Heart left ventricle (tissue), 16 donors: ENCODE measurements at regions not wholly inside any gene's neighbourhood (a gene's known extent, or its start where the extent isn't known, plus 50 kb on each side); places are given as distances from the start of the nearest gene placed in this dataset.
A peak's percentile ranks its signal among the peaks of the same experiment; 100 is the strongest.

Experiments
- ATAC-seq, 4 donors: fragments of 200-7000 bp; cut with Tn5 transposase; one replicate each; pipeline ENCODE4 v1.9.1; 2020 to 2022; ENCODE audit warnings: moderate library complexity in 4 of 4, mild to moderate bottlenecking in 3 of 4, moderate number of reproducible peaks in 1 of 4
- DNase-seq, 5 donors: peaks; one replicate each; pipeline ENCODE4 v3.0.0-alpha.2; 2020
- H3K27ac ChIP-seq, 12 donors: fragments of 200-600 bp; sonication (generic) in 4 of 12; one replicate each; pipeline versions ENCODE4 v1.5.0 to v1.8.0; 2016 to 2022; ENCODE audit warnings: mild to moderate bottlenecking in 2 of 12
- H3K27me3 ChIP-seq, 9 donors: fragments of 200-600 bp; sonication (generic) in 2 of 9; one replicate each; pipeline versions ENCODE4 v1.5.1 to v1.8.0; 2016 to 2022; ENCODE audit warnings: mild to moderate bottlenecking in 3 of 9
- H3K36me3 ChIP-seq, 9 donors: fragments of 200-600 bp; sonication (generic) in 2 of 9; one replicate each; pipeline versions ENCODE4 v1.5.0 to v1.8.0; 2018 to 2022; ENCODE audit warnings: mild to moderate bottlenecking in 2 of 9
- H3K4me1 ChIP-seq, 12 donors: fragments of 200-600 bp; sonication (generic) in 4 of 12; one replicate each; pipeline versions ENCODE4 v1.5.0 to v1.8.0; 2016 to 2022; ENCODE audit warnings: mild to moderate bottlenecking in 3 of 12
- H3K4me3 ChIP-seq, 12 donors: fragments of 200-600 bp; sonication (generic) in 4 of 12; one replicate each; pipeline versions ENCODE4 v1.5.0 to v1.8.0; 2017 to 2022; ENCODE audit warnings: mild to moderate bottlenecking in 9 of 12, moderate library complexity in 4 of 12
- H3K9me3 ChIP-seq, 12 donors: fragments of 200-600 bp; sonication (generic) in 4 of 12; one replicate each; pipeline versions ENCODE4 v1.5.0 to v1.8.0; 2016 to 2022; ENCODE audit warnings: mild to moderate bottlenecking in 1 of 12
- CTCF ChIP-seq, 12 donors: fragments of 200-600 bp; sonication (generic) in 4 of 12; IDR thresholded peaks; one replicate each; pipeline versions ENCODE4 v1.5.0 to v1.8.0; 2018 to 2022; ENCODE audit warnings: antibody characterized with exemption in 12 of 12, mild to moderate bottlenecking in 5 of 12
- POLR2A ChIP-seq, 2 donors: fragments of 450-650 bp; IDR thresholded peaks; one replicate each; pipeline ENCODE4 v1.6.1; 2017; ENCODE audit warnings: antibody characterized with exemption in 2 of 2, mild to moderate bottlenecking in 2 of 2, moderate library complexity in 2 of 2
- WGBS, 4 donors: extraction: QIAGEN DNeasy Blood & Tissue Kit in 2 of 4; methylation state at CpG; one replicate each; pipeline versions ENCODE4 v1.1.5 to v1.1.7; 2013 to 2018; 5-methylcytosine and 5-hydroxymethylcytosine counted together
- intact Hi-C, 10 donors: fragments of 100-400 bp; cut with DNase I; formaldehyde crosslinking; loops; one replicate each; pipeline versions ENCODE4 v1.11.1 to v1.14.2; 2022
- donor health status: ischemic (EF 13 %, LVEDD 7.1; RV severe dilation, severe dysfunction).
- donor health status: healthy with polysubstance abuse.
- donor health status: DM: no; HTN: yes; CAD: no.
- donor health status: DM: no; HTN: no; CAD: no.
- donor health status: ischemic (EF 25% LVEDD 6.9; RV normal size, moderate dysfunction).
- donor health status: ischemic (EF 25% LVEDD 5.7; RV mildly dilated, moderate dysfunction).
- donor health status: healthy.
- donor health status: DM: yes; HTN: yes; CAD: no.
- donor health status: ischemic (EF 35%, LVEDD 5.7; RV mildly dilated, moderate dysfunction).
- donor health status: nonischemic (EF 11% LVEDD 7.7; RV severe dilation, severe dysfunction).
- donor health status: DM: yes; HTN: yes; CAD: no.
- donor health status: PGD.
- donor health status: ischemic (EF 29% LVEDD 5.4; RV normal size, mild dysfunction).
- donor health status: nonischemic (EF 23%, LVEDD 6.1; RV moderate dilation, normal function).

DNA sequence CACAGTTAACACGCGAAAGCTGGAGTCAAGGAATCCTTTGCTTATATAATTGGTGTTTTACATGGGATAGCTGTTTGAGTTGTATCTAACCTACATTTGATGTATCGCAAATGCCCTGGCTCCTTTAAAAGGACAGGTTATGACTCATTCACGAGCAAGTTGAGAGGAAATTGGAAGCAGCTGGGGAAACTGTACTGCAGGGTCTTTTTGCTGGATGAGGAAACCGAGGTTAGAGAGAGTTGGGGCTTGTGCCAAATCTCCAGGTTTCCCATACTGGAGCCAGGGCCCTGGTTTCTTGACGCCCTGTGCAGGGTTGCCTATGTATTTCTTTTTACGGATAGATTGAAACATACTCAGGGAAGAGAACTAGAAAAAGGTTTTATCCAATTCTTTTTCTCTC lies 60.0 kb upstream of the SPTBN1 start:
- peak in 1 of 4 donors; percentile 36 for ATAC-seq
- TF ChIP-seq CTCF (IDR thresholded peaks at IDR 0.05) = no peak
- no peak for TF ChIP-seq POLR2A (IDR thresholded peaks at IDR 0.05)
- 65 to 78% (median 68%) methylated on average over 7 of the region's 7 CpGs for WGBS, 4 donors
- no peak overlapping the region for H3K27ac ChIP-seq
- DNase-seq = no peak
- no peak overlapping the region for H3K4me3 ChIP-seq
- no peaks in the 10 kb centered on the region for H3K36me3 ChIP-seq
- no peaks in the 10 kb centered on the region for H3K27me3 ChIP-seq
- H3K4me1 ChIP-seq = peaks cover 0 to 21% (median 5%) of the 10 kb centered on the region in 12 donors
- intact Hi-C loops = no loop called here
- peaks cover 0 to 4% (median 0%) of the 10 kb centered on the region in 12 donors for H3K9me3 ChIP-seq

DNA sequence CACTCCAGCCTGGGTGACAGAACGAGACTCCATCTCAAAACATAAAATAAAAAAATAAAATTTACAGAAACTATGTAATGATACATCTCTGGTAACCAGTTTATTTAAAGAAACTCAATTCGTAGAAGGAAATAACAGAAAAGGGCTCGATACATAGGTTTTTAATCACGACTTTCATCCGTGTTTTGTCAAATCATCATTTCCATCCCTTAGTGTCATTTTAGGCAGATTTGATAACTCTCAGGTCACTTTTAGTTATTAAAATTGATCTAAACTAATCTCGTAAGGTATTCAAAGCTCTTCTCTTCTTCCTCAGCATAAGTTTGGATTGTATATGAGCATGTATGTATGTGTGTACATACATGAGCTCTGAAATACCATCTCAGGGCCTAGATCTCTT lies 59.3 kb upstream of the SPTBN1 start:
- no peak overlapping the region for H3K27ac ChIP-seq
- no peak overlapping the region for H3K4me3 ChIP-seq
- ATAC-seq = no peak
- no peaks in the 10 kb centered on the region for H3K36me3 ChIP-seq
- intact Hi-C loops = no loop called here
- WGBS, 4 donors = 96 to 98% (median 98%) methylated on average over 6 of the region's 6 CpGs
- DNase-seq = no peak
- H3K27me3 ChIP-seq = no peaks in the 10 kb centered on the region
- H3K4me1 ChIP-seq = peaks cover 0 to 21% (median 3%) of the 10 kb centered on the region in 12 donors
- no peak for TF ChIP-seq CTCF (IDR thresholded peaks at IDR 0.05)
- TF ChIP-seq POLR2A (IDR thresholded peaks at IDR 0.05) = no peak
- H3K9me3 ChIP-seq = peaks cover 0 to 4% (median 0%) of the 10 kb centered on the region in 12 donors

DNA sequence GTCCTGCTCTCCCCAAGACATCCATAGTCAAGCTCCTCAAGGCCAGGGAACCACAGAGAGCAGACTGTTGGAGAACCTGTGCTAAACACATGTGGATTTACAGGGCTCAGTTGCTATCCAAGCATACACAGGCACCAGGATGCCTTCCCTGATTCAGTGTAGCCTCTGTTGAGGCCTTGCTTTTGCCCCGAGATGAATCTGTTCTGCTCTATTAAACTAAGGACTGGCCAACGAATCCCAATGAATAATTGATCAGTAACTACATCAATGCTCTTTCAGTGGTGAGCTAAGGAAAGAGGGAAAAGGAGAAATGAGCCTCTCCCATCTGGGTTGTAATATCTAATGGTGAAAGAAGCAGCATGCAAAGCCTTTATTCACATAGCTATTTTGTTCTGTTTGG lies 58.7 kb upstream of the SPTBN1 start:
- WGBS, 4 donors = 45 to 78% (median 60%) methylated on average over 2 of the region's 2 CpGs
- peaks cover 0 to 25% (median 7%) of the 10 kb centered on the region in 12 donors for H3K4me1 ChIP-seq
- no peak for DNase-seq
- TF ChIP-seq POLR2A (IDR thresholded peaks at IDR 0.05) = no peak
- TF ChIP-seq CTCF (IDR thresholded peaks at IDR 0.05) = no peak
- H3K4me3 ChIP-seq = no peak overlapping the region
- no peak overlapping the region for H3K27ac ChIP-seq
- H3K36me3 ChIP-seq = no peaks in the 10 kb centered on the region
- no peak for ATAC-seq
- H3K27me3 ChIP-seq = no peaks in the 10 kb centered on the region
- peaks cover 0 to 4% (median 0%) of the 10 kb centered on the region in 12 donors for H3K9me3 ChIP-seq
- intact Hi-C loops = no loop called here

- Histone ChIP-seq H3K9me3 (no peaks in the 10 kb centered on the region), H3K27me3 (no peaks in the 10 kb centered on the region), H3K4me3 (no peak overlapping the region), H3K27ac (peak overlapping the region; percentile 23 to 82 (median 72)), H3K36me3 (no peaks in the 10 kb centered on the region), H3K4me1 (peaks cover 0 to 38% (median 12%) of the 10 kb centered on the region in 12 donors)
- DNase-seq (no peak), ATAC-seq (peak in 1 of 4 donors; percentile 41)
- no peak for TF ChIP-seq CTCF (IDR thresholded peaks at IDR 0.05)
- no peak for TF ChIP-seq POLR2A (IDR thresholded peaks at IDR 0.05)
- intact Hi-C loops = no loop called here
Observed at GRCh38 chr2:54401554-54401953, 54.6 kb upstream of the SPTBN1 start.
